A673 (cell line): ENCODE measurements at regions not wholly inside any gene's neighbourhood (a gene's known extent, or its start where the extent isn't known, plus 50 kb on each side); places are given as distances from the start of the nearest gene placed in this dataset.

Experiments
- BruUV-seq: library from RNA; stranded (reverse); fragments of 400-500 nt; replicated peaks from 2 replicates; lab custom pipeline; 2021; lab: Mats Ljungman, UMichigan
- CTCF ChIA-PET: fragments of 300-600 bp; sonication (Branson Sonifier 250); formaldehyde crosslinking; loops from one replicate; lab custom pipeline; 2022; ENCODE audit warnings: antibody characterized with exemption; lab: Charles Lee
- POLR2A ChIA-PET: fragments of 300-600 bp; sonication (Branson Sonifier 250); formaldehyde crosslinking; loops from one replicate; lab custom pipeline; 2022; ENCODE audit warnings: antibody characterized with exemption; ENCODE audit not compliant: low non-redundant PET; lab: Charles Lee
- DNase-seq: peaks from one replicate; pipeline ENCODE4 v3.0.0-alpha.2; 2015; ENCODE audit warnings: low spot score
- H3K27ac ChIP-seq: fragments of 200-600 bp; sonication (generic); 2 replicates; pipeline ENCODE4 v1.5.1; 2016; ENCODE audit warnings: mixed run types, low read depth, mild to moderate bottlenecking, mixed read lengths, antibody characterized with exemption, low read length; ENCODE audit not compliant: poor library complexity, severe bottlenecking
- H3K27me3 ChIP-seq: fragments of 200-600 bp; sonication (generic); replicated peaks from 2 replicates; pipeline ENCODE4 v1.6.1; 2017; ENCODE audit warnings: mixed run types, low read depth, mild to moderate bottlenecking, mixed read lengths, antibody characterized with exemption, low read length; ENCODE audit not compliant: insufficient read depth, poor library complexity
- H3K36me3 ChIP-seq: fragments of 200-600 bp; sonication (generic); 2 replicates; pipeline ENCODE4 v1.6.1; 2016; ENCODE audit warnings: mixed run types, mild to moderate bottlenecking, mixed read lengths, antibody characterized with exemption, low read length; ENCODE audit not compliant: insufficient read depth, poor library complexity, severe bottlenecking
- H3K4me1 ChIP-seq: fragments of 200-600 bp; sonication (generic); 2 replicates; pipeline ENCODE4 v1.6.1; 2017; ENCODE audit warnings: mixed run types, mild to moderate bottlenecking, mixed read lengths, antibody characterized with exemption, low read length; ENCODE audit not compliant: insufficient read depth, poor library complexity, severe bottlenecking
- H3K4me3 ChIP-seq: fragments of 200-600 bp; sonication (generic); 2 replicates; pipeline ENCODE4 v1.5.1; 2016; ENCODE audit warnings: low read depth, mixed run types, mild to moderate bottlenecking, mixed read lengths, low read length; ENCODE audit not compliant: poor library complexity, severe bottlenecking
- H3K9me3 ChIP-seq: fragments of 200-600 bp; sonication (generic); 2 replicates; pipeline ENCODE4 v1.6.1; 2016; ENCODE audit warnings: mixed run types, low read depth, mild to moderate bottlenecking, mixed read lengths, antibody characterized with exemption, low read length; ENCODE audit not compliant: poor library complexity, severe bottlenecking
- EZH2 ChIP-seq: fragments of 200-600 bp; sonication (generic); IDR thresholded peaks from 2 replicates; pipeline ENCODE4 v1.6.1; 2017; ENCODE audit warnings: borderline replicate concordance, low read depth, mild to moderate bottlenecking, mixed read lengths, antibody characterized with exemption, low read length; ENCODE audit not compliant: poor library complexity, severe bottlenecking
- intact Hi-C: fragments of 100-400 bp; cut with micrococcal nuclease; formaldehyde crosslinking; loops from one replicate; pipeline ENCODE4 v1.10.0; 2022; ENCODE audit not compliant: unreplicated experiment
- TF ChIP-seq, protein P1 (sequence below): fragments of 300-800, 200-600 bp; sonication (generic); conservative IDR thresholded peaks from 2 replicates; pipeline ENCODE4 v1.5.1; 2017; ENCODE audit warnings: low read depth, mild to moderate bottlenecking, antibody characterized with exemption, low read length, moderate library complexity, mixed read lengths

GRCh38 chr13:22325761-22326160, 654.9 kb downstream of the FGF9 start:
- TF ChIP-seq, protein P1, sequence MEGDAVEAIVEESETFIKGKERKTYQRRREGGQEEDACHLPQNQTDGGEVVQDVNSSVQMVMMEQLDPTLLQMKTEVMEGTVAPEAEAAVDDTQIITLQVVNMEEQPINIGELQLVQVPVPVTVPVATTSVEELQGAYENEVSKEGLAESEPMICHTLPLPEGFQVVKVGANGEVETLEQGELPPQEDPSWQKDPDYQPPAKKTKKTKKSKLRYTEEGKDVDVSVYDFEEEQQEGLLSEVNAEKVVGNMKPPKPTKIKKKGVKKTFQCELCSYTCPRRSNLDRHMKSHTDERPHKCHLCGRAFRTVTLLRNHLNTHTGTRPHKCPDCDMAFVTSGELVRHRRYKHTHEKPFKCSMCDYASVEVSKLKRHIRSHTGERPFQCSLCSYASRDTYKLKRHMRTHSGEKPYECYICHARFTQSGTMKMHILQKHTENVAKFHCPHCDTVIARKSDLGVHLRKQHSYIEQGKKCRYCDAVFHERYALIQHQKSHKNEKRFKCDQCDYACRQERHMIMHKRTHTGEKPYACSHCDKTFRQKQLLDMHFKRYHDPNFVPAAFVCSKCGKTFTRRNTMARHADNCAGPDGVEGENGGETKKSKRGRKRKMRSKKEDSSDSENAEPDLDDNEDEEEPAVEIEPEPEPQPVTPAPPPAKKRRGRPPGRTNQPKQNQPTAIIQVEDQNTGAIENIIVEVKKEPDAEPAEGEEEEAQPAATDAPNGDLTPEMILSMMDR, result no peak
- no peak for TF ChIP-seq EZH2
- intact Hi-C loops, result no loop called here
- DNase-seq, result no peak
- H3K4me3 ChIP-seq, result no peak overlapping the region
- H3K27me3 ChIP-seq, result no peaks in the 10 kb centered on the region
- ChIA-PET POLR2A (no interaction called here), CTCF (no interaction called here)
- H3K36me3 ChIP-seq, result no peaks in the 10 kb centered on the region
- no peak overlapping the region for H3K27ac ChIP-seq
- no peaks in the 10 kb centered on the region for H3K4me1 ChIP-seq
- BruUV-seq, result no TSS peak
- peaks cover 4% of the 10 kb centered on the region for H3K9me3 ChIP-seq

- POLR2A ChIA-PET, result no interaction called here
Observed at GRCh38 chr13:22332416-22332815, 661.5 kb downstream of the FGF9 start.

GRCh38 chr13:22336460-22336859, 665.6 kb downstream of the FGF9 start:
- H3K4me3 ChIP-seq, result no peak overlapping the region
- BruUV-seq, result no TSS peak
- H3K27ac ChIP-seq, result no peak overlapping the region
- CTCF ChIA-PET, result no interaction called here
- POLR2A ChIA-PET, result no interaction called here
- no peak for DNase-seq
- no peak for TF ChIP-seq EZH2
- TF ChIP-seq, protein P1, result no peak
- H3K36me3 ChIP-seq, result no peaks in the 10 kb centered on the region
- H3K9me3 ChIP-seq, result peaks cover 16% of the 10 kb centered on the region
- intact Hi-C loops, result no loop called here
- H3K4me1 ChIP-seq, result no peaks in the 10 kb centered on the region
- no peaks in the 10 kb centered on the region for H3K27me3 ChIP-seq

More at GRCh38 chr13:22332416-22332815, 661.5 kb downstream of the FGF9 start:
- BruUV-seq, result no TSS peak
- CTCF ChIA-PET, result no interaction called here
- TF ChIP-seq, protein P1, result no peak
- no peak for TF ChIP-seq EZH2
- intact Hi-C loops, result no loop called here
- Histone ChIP-seq H3K36me3 (no peaks in the 10 kb centered on the region), H3K4me3 (no peak overlapping the region), H3K4me1 (no peaks in the 10 kb centered on the region), H3K27me3 (no peaks in the 10 kb centered on the region), H3K9me3 (peaks cover 6% of the 10 kb centered on the region), H3K27ac (no peak overlapping the region)
- DNase-seq, result no peak
